HG03354 (cell line): ENCODE measurements at regions not wholly inside any gene's neighbourhood (a gene's known extent, or its start where the extent isn't known, plus 50 kb on each side); places are given as distances from the start of the nearest gene placed in this dataset.
"Not testable (repeated sequence)": the region's sequence is repeated elsewhere in the genome, so short reads cannot be mapped to it uniquely, and the experiment has no call there.

Experiments used
- ATAC-seq: cut with Tn5 transposase; IDR thresholded peaks from one replicate; pipeline ENCODE4 v1.9.1; 2021; ENCODE audit warnings: mild to moderate bottlenecking; ENCODE audit not compliant: unreplicated experiment, poor library complexity, severe bottlenecking

DNA sequence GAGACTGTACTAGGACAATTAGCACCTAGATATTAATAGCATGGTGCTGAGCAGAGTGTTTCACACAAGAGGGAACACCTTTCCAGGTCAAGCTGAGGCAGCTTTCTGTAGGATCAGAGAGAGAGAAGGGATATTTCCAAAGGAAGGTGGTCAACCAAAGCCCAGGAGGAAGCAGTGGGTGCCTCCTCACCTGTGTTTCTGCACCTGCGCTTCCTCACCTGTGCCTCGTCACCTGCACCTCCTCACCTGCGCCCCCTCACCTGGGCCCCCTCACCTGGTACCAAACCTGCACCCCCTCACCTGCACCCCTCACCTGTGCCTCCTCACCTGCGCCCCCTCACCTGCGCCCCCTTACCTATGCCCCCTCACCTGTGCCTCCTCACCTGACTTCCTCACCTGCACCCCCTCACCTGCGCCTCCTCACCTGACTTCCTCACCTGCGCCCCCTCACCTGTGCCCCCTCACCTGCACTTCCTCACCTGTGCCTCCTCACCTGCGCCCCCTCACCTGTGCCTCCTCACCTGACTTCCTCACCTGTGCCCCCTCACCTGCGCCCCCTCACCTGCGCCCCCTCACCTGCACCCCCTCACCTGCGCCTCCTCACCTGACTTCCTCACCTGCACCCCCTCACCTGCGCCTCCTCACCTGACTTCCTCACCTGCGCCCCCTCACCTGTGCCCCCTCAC is 67.9 kb downstream of the TTLL2 start:
- ATAC-seq, result no peak

DNA sequence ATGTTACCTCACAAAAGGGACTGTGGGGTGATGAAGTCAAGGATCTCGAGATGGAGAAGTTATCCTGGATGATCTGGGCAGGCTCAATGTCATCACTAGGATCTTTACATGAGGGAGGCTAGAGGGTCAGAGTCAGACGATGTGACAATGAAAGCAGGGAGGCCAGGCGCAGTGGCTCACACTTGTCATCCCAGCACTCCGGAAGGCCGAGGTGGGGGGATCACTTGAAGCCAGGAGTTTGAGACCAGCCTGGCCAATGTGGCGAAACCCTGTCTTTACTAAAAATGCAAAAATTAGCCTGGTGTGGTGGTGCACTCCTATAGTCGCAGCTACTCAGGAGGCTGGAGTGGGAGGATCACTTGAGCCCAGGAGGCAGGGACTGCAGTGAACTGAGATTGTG is 68.8 kb downstream of the TTLL2 start:
- ATAC-seq, result no peak

DNA sequence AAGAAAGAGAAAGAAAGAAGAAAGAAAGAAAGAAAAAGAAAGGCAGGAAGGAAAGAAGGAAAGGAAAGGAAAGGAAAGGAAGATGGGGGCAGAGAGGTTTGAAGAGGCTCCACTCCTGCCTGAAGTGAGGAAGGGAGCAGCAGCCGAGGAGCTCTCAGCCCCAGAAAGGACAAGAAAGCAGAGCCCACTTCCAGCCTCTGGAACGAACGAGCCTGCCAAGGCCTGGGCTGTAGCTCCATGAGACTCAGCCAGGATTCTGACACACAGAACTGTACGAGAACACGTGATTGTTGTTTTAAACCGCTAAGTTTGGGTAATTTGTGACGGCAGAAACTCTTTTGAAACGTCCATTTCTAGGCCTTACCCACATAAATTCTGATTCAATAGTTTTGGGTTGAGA is 69.5 kb downstream of the TTLL2 start:
- ATAC-seq, result no peak

DNA sequence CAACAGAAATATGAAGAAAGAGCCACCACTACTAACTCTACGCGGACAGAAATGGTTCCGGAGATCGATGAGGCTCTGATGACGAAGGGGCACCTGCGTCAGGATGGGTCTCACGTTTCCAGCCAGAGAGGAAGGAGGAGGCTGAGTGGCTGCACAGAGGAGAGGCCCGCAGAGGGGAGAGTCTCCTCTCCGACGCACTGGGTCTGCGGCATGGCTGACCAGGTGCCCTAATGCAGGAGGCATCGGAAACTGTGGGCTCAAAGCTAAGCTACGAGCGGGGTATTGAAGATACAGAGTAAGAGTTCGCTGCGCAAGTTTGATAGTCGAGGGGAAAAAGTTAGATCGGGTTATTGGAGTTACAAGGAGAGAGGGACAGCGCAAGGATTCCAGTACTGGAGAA is 69.9 kb downstream of the TTLL2 start:
- no peak for ATAC-seq

DNA sequence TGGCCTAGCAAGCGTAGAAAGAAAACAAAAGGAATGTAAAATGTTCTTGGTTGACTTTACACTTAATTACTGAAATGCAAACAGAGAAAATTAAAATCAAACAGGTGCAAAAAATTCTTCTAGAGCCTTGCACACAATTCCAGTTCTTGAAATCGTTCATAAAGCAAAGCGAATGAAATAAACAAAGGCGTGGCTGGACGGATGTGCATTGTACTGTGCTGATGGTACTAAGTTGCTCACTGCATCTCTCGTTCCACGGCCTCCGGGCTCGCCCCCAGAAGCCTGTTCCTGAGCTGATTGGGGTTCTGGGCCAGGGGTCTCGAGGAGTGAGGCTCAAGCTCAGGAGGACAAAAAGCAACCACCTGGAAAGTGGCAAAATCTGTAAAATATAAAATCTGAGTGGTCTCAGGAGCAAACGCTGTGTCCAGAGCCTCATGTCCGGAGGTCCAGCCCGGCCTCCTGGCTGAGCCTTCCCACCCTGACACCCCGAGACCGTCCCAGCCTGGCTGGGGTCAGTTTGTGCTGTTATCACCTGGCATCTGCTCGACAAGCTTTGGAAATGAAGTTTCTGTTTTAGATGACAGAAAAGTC is 71.3 kb downstream of the TTLL2 start:
- ATAC-seq, result no peak

DNA sequence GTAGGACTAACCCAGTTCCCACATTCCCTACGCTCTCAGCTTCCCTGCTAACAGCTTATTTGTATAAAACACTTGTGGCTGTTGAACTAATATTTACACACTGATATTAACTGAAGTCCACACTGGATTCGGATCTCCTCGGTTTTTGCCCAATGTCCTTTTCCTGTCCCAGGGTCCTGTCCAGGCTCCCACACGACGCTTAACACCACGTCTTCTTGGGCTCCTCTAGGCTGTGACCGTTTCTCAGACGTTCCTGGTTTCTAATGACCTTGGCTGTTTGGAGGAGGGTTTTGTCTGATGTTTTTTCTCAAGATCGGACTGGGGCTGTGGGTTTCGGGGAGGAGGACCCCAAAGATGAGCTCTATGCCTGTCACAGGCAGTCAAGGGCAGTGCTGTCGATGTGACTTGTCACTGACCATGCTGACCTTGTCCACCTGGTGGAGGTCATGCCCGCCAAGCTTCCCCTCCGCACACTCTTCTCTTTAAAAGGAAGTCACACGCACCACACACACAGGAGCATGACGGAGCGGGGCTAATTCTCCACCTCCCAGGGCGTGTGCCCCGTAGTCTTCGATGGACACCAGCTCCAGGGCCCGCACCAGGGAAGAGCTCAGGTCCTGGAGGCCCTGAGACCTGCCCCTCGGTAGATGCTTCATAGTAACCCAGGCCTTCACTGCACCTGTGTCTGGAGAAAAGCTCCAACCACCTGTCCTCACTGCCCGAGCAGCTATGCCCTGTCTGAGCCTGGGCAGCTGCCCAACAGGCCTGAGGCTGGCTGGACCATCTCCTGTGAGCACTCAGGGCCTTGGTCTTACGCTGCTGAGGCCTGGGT is 72.0 kb downstream of the TTLL2 start:
- ATAC-seq, result no peak

DNA sequence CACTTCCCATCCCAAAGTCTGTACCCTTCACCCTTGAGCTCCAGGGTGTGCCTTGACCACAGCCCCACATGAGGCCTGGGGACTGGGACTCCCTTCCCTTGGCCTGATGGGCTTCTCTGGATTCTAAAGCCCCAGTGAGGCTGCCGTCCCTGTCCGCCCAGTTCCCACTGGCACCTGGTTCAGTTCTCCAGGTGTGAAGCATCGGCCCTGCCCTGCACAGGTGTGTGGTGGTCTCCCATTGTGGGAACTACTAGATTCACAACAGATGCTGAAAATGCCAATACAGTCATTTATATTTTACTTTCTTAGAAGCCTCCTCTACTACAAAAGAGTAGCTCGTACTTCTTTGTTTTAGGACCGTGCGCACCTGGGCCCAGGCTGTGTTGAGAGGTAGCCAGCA is 72.8 kb downstream of the TTLL2 start:
- no peak for ATAC-seq

DNA sequence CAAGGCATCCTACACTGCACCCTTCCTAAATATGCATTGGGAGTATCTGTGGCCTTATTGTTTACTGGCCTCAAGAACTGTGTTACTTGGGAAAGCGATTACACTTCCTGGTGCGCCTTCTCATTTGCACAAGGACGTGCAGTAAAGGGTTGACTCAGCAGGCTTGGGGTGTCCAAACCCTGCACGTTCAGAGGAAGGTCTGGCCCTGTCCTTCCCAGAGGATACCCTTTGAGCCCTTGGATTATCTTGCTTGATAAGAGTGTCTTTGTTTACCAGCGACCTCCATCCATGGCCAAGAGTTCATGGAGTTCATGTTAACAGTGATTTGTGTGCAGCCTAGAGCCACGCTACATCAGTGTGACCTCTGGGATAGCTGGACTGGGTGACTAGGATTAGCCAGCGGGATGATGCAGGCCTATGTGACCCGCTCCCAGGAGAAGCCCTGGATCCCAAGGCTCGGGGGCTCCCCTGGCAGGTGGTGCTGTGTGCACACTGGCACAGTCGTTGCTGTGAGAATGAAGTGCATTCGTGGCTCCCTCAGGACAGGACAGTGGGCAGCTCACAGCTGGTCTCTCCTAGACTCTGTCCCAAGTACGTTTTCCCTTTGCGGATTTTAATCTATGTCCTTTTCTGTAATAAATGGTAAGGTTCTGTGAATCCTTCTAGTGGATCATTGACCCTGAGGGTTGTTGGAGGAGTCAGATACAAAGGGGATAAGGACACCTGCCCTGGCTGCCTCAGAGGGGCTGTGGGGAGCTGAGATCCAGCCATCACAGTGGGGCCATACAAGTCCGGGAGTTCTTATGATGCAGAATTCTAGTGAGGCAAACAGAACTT is 73.5 kb downstream of the TTLL2 start:
- ATAC-seq, result no peak

DNA sequence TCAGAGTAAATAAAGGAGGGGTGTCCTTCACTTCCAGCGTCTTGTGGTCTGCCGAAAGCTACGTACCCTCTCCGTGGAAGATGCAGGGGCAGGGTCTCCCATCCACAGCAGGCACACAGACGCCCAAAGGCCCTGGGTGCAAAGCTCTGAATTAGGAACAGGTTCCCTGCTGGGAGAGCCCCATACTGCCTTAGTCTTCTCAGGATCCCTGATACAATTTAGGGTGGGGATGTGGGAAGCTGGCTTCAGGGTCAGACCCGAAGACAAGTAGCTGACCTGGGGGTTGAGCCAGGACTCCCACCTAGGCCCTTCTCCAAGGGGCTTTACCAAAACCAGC is 74.1 kb downstream of the TTLL2 start:
- ATAC-seq, result no peak

DNA sequence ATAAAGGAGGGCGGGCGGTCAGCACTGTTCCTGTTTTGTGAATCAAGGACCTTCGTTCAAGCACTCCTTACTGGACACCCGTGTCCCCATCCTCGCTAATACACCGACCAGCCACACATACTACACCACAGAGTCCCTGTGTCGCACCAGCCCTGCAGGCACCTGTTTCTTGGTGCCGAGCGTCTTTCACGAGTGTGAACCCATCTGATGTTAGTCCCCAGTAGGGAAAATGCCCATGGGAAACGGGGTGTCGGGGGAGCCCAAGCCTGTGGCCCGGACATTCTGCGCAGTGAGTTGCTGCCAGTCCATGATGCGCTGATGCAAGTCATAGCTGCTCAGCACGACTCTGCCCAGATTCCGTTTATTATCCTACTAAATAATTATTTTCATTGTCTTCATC is 74.7 kb downstream of the TTLL2 start:
- ATAC-seq, result no peak

DNA sequence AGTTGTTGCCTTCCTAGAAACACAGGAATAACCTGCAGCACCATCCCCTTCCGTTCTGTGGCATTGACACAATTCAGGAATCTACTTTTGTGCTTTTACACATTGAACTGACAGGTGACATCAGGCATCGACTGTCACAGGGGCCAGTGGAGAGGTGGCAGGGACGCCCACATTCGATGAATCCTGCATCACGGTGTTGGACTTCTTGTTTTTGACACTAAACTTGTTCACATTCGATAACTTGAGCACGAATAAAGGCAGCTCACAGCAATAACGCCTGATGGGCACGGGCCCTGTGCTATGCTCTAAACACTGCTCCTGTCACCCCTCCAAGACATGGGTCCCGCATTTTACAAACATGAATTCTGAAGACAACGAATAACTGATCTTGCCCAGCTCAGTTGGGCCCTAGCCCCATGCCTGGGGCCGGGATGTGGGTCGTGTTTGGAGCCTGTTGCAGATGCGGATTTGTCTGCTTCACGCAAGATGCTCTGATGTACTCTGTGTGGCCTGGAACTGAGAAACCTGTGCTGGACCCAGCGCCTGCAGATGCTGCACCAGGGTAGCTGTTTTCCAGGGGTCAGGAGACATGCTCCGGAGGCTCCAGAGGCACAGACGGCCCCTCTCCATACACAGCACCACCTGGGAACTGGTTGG is 75.7 kb downstream of the TTLL2 start:
- ATAC-seq, result no peak

DNA sequence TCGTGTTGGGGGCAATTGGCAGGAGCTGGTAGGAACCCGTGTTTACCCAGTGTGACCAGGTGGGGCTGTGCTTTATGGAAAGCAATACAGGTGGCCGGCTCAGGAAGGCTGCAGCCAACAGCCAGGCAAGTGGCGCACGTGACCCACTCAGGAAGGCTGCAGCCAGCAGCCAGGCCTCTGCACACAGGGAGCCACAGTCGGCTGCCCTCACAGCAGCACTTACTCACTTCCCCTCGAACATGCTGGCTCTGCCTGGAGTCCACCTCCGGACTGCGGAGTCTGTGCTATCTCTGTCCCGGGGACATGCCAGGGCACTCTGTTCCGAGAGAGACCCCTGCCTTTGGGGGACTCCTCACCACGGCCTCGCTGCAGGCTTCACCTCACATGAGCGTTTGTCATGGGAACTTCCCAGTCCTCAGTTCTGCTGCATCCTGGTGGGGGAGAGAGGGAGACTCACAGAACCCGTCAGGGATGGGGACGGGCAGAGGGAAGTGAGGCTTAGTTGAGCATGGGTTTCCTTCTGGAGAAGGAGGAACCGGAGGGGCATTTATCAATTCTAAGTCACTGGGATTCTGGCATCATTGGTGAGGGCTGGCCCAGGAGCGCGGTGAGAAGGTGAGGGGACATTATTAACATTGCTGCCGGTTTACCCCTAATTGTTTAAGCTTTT is 76.8 kb downstream of the TTLL2 start:
- ATAC-seq, result no peak

DNA sequence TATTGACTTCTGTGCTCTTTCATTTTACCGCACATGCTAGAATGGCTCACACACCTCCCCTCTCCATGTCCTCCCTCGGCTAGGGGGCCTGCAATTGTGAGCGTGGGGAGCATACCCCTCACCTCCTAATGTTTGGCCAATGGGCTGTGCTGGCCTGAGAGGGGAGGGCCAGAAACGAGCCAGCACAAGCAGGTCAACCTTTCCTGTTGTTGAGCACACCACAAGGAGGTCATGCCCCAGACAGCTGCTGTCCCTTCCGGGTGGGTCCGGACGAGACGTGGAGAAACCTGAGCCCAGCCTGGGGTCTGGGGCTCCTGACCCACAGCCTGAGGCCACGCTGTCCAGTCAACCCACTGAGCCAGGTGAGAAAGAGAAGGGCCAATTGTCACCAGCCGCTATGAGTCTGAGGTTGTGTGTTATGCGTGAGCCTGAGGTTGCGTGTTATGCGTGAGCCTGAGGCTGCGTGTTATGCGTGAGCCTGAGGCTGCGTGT is 77.4 kb downstream of the TTLL2 start:
- no peak for ATAC-seq

DNA sequence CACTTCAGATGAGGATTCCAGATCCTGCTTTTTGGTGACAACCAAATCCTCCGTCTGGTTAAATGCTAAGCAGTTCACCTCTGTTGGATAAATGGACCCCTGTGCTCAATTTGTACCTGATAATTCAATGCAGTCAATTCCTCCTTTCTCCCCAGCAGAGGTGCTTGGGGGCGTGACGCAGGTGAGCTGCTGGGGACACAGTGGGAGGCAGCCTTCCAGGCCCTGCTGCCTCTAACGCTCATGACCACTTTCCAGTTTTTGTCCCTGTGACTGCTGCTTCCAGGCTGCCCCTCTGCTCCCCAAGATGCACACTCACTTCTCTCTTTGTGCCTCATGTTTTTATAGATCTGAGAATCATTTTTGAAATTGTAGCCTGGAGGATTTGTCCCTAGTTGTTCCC is 78.5 kb downstream of the TTLL2 start:
- ATAC-seq, result no peak

DNA sequence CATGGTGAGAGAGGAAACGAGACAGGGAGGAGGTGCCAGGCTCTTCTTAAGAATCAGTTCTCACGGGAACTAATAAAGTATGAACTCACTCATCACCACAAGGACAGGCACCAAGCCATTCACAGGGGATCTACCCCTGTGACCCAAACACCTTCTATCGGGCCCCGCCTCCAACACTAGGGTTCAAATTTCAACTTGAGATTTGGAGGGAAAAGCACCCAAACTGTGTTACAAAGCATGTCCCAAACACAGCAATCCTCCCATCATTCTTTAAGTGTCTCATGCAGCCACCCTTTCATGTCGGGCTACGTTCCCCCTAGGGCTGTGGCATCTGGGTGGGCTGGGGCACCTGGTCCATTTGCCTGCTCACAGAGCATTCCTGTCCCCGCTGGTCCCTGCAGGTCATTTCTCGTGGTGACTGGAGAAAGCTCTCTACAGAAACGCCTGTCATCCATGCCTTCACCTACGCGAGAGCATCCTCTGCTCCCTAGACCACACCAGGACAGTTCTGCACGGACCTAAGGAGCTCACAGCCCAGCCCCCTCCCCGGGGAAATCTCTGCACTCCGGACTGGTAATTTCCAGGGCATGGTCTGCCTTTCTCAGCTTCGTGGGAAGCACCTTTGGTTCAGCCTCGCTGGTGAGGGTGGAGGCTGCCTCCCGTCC is 79.6 kb downstream of the TTLL2 start:
- no peak for ATAC-seq

DNA sequence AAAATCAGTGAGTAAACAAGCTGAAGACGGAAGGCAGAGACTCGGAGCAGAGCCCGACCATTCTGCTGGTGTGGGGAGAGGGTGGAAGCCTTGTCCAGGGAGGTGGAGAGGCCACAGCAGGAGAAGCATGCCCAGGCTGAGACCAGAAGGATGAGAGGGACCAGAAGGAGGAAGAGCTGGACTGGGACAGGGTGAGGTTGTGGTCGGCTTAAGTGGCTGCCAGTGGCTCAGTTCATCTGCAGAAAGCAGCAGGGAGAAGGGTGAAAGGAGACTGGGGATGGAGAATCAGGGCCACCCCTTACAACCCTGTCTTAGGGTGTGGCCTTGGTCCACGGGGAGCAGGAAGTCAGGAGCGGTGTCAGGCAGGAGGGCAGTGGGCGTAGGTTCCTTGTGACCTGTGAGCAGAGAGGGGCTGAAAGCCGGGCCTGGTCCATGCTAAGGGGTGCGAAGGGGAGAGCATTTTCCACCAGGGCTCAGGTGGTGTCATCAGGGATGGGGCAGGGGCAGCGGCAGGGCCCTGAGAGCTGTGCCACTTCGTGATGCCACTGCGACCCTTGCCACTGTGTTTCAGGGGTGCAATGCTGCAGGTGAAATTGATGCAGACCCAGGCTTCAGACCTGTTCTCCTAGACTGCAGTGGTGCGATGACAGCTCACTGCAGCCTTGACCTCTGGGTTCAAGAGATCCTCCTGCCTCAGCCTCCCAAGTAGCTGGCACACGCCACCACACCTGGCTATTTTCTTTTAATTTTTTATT is 81.1 kb downstream of the TTLL2 start:
- no peak for ATAC-seq

DNA sequence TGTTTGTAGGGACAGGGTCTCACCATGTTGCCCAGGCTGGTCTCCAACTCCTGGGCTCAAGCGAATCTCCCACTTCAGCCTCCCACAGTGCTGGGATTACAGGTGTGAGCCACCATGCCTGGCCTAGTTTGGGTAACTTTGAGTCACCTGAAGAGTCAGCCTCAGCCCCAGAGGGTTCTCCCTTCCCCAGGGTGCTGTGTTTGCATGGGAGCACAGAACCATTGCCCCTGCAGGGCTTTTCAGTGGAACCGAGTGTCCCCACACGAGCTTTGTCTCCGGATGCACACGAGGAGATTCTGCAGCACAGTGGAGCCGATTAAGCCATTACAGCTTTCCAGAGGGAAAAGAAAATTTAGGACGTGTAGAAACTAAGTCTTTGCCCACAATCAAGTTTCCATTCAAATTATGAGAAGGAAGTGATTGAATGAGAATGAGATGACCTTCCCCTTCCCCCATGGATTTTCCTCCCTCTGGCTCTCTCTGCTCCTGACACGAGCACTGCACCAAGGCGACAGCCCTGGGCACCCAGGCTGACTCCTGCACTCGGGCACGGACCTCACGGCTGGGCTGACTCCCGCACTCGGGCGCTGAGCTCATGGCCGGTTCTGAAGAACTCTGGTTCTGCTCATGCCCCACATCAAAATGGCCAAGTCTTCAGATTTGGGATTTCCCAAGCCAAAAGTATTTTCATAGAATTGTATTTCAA is 81.8 kb downstream of the TTLL2 start:
- ATAC-seq, result not testable (repeated sequence)
